ENCODE measurements at regions not wholly inside any gene's neighbourhood (a gene's known extent, or its start where the extent isn't known, plus 50 kb on each side); places are given as distances from the start of the nearest gene placed in this dataset.
"Not testable (repeated sequence)": the region's sequence is repeated elsewhere in the genome, so short reads cannot be mapped to it uniquely, and the experiment has no call there.

DNA sequence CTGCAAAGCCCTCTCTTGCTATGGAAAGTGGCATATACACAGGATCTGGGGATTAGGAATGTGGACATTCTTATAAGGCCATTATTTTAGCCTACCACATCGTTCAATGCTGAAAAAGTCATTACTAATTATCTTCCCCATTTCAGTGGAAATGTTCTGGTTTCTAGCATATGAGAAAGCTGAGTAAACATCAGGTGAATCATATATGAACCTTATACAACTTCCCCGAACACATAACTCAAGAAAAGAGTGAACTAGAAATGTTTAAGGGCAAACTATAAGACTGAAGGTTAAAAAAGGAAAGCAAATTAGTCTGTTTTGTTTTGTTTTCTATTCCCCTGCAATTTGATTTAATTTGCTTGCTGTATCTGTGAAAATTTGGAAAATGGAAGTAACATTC lies 62.5 kb upstream of the SEC22B start:
- H3K79me2 ChIP-seq (ENCODE audit: low read length); H3K36me3 ChIP-seq (ENCODE audit: low read depth, low read length); H4K20me1 ChIP-seq (ENCODE audit: low read length); H3K27me3 ChIP-seq (ENCODE audit: low read length); DNase-seq; H3K9ac ChIP-seq (ENCODE audit: low read length); H3K9me3 ChIP-seq (ENCODE audit: low read length); H3K4me1 ChIP-seq (ENCODE audit: insufficient read depth, low read length); H3K27ac ChIP-seq (ENCODE audit: low read length); CTCF ChIA-PET; H2AFZ ChIP-seq (ENCODE audit: low read length); BruUV-seq (replicated peaks); H3F3A ChIP-seq (ENCODE audit: low read length, unreplicated experiment); H3K4me2 ChIP-seq (ENCODE audit: low read length); intact Hi-C loops (cut with micrococcal nuclease); POLR2A ChIA-PET (ENCODE audit: unreplicated experiment); H3K9me2 ChIP-seq (replicated peaks; ENCODE audit: low read length); H3K4me3 ChIP-seq (ENCODE audit: low read length): not testable (repeated sequence)
- ATAC-seq = peak; percentile 84

DNA sequence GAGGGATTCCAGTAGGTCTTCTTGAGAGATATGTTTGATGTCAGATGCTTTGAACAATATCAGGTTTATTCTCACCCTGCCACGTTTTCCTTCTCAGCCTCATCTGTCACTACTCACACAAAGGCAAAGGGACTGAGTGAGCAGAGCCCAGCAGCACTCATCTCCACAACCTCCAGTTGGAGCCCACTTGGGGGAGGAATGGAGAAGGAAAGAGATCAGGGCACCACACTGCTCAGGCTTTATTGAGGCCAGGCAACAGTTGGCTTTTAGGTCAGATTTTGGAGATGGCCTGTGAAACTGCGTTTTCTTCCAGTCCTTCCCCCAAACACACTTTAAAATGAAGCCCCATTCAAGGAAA lies 57.3 kb upstream of the SEC22B start:
- H4K20me1 ChIP-seq (ENCODE audit: low read length); CTCF ChIA-PET; H3K4me3 ChIP-seq (ENCODE audit: low read length); H3K27me3 ChIP-seq (ENCODE audit: low read length); H3K4me2 ChIP-seq (ENCODE audit: low read length); intact Hi-C loops (cut with micrococcal nuclease); POLR2A ChIA-PET (ENCODE audit: unreplicated experiment); H3F3A ChIP-seq (ENCODE audit: low read length, unreplicated experiment); H3K9me2 ChIP-seq (replicated peaks; ENCODE audit: low read length); H3K9ac ChIP-seq (ENCODE audit: low read length); BruUV-seq (replicated peaks); H2AFZ ChIP-seq (ENCODE audit: low read length); H3K27ac ChIP-seq (ENCODE audit: low read length); H3K4me1 ChIP-seq (ENCODE audit: insufficient read depth, low read length); H3K36me3 ChIP-seq (ENCODE audit: low read depth, low read length); H3K9me3 ChIP-seq (ENCODE audit: low read length); H3K79me2 ChIP-seq (ENCODE audit: low read length); ATAC-seq; DNase-seq: not testable (repeated sequence)

DNA sequence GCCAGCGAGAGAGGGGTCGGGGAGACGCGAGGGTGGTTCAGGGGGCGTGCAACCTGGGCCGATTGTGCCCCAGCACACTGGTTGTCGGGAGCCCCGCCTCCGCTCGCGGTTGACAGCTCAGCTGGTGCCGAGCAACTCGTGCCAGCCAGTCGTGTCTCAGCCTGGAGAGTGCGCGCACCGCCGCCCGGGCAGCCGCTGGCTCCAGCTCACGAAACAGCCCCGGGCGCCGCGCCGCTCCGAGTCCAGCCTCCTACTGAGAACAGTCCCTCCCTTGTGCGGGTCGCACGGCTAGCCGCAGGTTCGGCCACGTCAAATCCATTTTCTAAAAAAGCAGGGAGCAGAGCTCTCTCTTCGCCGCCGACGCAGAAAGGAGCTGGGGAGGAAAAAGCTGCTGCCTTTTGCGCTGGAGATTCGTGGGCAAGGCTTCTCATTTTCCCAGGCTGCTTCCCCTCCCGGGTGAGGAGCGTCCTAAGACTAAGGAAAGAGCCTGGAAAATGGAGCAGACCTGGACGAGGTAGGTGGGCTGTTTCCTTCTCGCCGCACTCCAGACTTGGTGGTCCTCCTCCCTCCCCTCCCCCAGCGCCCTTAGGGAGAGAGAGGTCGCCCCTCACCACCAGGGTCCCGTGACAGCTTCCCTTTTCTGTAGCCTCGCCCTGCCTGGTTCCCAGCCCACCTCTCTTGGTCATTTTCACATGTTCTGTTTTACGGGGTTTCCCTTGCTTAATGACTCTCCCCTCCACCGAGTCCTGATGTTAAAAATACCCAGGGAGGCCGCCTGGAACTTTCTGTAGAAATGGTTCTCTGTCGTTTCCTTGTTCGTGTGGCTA lies 56.7 kb upstream of the SEC22B start:
- DNase-seq; H2AFZ ChIP-seq (ENCODE audit: low read length); H4K20me1 ChIP-seq (ENCODE audit: low read length); H3K79me2 ChIP-seq (ENCODE audit: low read length); POLR2A ChIA-PET (ENCODE audit: unreplicated experiment); H3K9ac ChIP-seq (ENCODE audit: low read length); H3K36me3 ChIP-seq (ENCODE audit: low read depth, low read length); H3K4me2 ChIP-seq (ENCODE audit: low read length); H3K9me2 ChIP-seq (replicated peaks; ENCODE audit: low read length); CTCF ChIA-PET; H3K4me1 ChIP-seq (ENCODE audit: insufficient read depth, low read length); H3K27me3 ChIP-seq (ENCODE audit: low read length); H3F3A ChIP-seq (ENCODE audit: low read length, unreplicated experiment); H3K9me3 ChIP-seq (ENCODE audit: low read length); intact Hi-C loops (cut with micrococcal nuclease); H3K4me3 ChIP-seq (ENCODE audit: low read length); H3K27ac ChIP-seq (ENCODE audit: low read length): not testable (repeated sequence)
- ATAC-seq = peak; percentile 93
- TSS peak; percentile 52 for BruUV-seq (replicated peaks)

DNA sequence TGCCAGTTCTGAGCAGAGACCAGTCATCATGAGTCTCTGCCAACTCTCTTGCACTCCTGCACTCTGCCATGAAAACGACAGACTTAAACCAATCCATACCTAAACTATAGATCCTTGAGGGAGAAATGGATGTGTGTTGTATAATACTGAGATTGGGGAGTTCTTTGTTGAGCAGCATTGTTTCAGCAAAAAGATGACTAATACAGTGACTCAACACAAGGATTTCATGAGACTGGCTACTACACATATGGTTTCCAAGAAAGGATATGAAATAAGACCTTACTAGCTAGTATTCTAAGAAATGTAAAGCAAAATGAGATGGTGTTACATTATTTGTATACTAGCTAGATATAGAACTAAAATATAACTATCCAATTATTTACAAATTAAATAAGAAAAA lies 53.5 kb upstream of the SEC22B start:
- H3K36me3 ChIP-seq (ENCODE audit: low read depth, low read length); H3F3A ChIP-seq (ENCODE audit: low read length, unreplicated experiment); H3K27me3 ChIP-seq (ENCODE audit: low read length); H3K9ac ChIP-seq (ENCODE audit: low read length); DNase-seq; H3K9me2 ChIP-seq (replicated peaks; ENCODE audit: low read length); H3K4me1 ChIP-seq (ENCODE audit: insufficient read depth, low read length); CTCF ChIA-PET; POLR2A ChIA-PET (ENCODE audit: unreplicated experiment); H4K20me1 ChIP-seq (ENCODE audit: low read length); H3K79me2 ChIP-seq (ENCODE audit: low read length); intact Hi-C loops (cut with micrococcal nuclease); H3K9me3 ChIP-seq (ENCODE audit: low read length); BruUV-seq (replicated peaks); H3K4me3 ChIP-seq (ENCODE audit: low read length); H3K27ac ChIP-seq (ENCODE audit: low read length); H2AFZ ChIP-seq (ENCODE audit: low read length); H3K4me2 ChIP-seq (ENCODE audit: low read length): not testable (repeated sequence)
- ATAC-seq = peak; percentile 65
